Endothelial cell of umbilical vein (primary cell): ENCODE measurements at regions not wholly inside any gene's neighbourhood (a gene's known extent, or its start where the extent isn't known, plus 50 kb on each side); places are given as distances from the start of the nearest gene placed in this dataset.

ENCODE experiments used
- BruUV-seq: library from RNA; stranded (reverse); fragments of 400-500 nt; replicated peaks from 2 replicates; lab custom pipeline; 2021; lab: Mats Ljungman, UMichigan
- CTCF ChIA-PET: fragments of 300-600, 350-600 bp; sonication (Branson Sonifier 250); formaldehyde crosslinking; loops from one replicate; lab custom pipeline; 2021; ENCODE audit warnings: antibody characterized with exemption, inconsistent platforms; lab: Charles Lee
- POLR2A ChIA-PET: fragments of 300-600, 350-600 bp; sonication (Branson Sonifier 250); formaldehyde crosslinking; loops from one replicate; lab custom pipeline; 2021; ENCODE audit warnings: antibody characterized with exemption, inconsistent platforms; lab: Charles Lee
- DNase-seq: peaks from one replicate; pipeline ENCODE4 v3.0.0-alpha.2; 2011; ENCODE audit warnings: low read depth, low spot score
- FAIRE-seq: peaks from 2 replicates; lab custom pipeline; 2011; peaks lifted over from hg19 to GRCh38; lab: Jason Lieb, UNC
- H2AFZ ChIP-seq: 2 replicates; pipeline ENCODE4 v1.6.0; 2012; ENCODE audit warnings: low read depth, low read length, control low read depth, inconsistent platforms
- H3K27ac ChIP-seq: 2 replicates; pipeline ENCODE4 v1.5.1; 2011; ENCODE audit warnings: low read depth, mild to moderate bottlenecking, control low read depth, low read length, moderate library complexity; ENCODE audit not compliant: insufficient read depth
- H3K27me3 ChIP-seq, 2 experiments: 2 replicates each; pipeline versions ENCODE4 v1.6.0 to v1.6.1; 2011; ENCODE audit warnings: low read length in 2 of 2, mixed read lengths in 1 of 2; ENCODE audit not compliant: control insufficient read depth in 2 of 2, insufficient read depth in 2 of 2
- H3K36me3 ChIP-seq, 2 experiments: 2 replicates in 1 of 2; 3 replicates in 1 of 2; pipeline ENCODE4 v1.5.1; 2011; ENCODE audit warnings: low read length in 2 of 2, mild to moderate bottlenecking in 1 of 2, moderate library complexity in 1 of 2; ENCODE audit not compliant: control insufficient read depth in 2 of 2, insufficient read depth in 2 of 2; ENCODE audit errors: extremely low read depth in 1 of 2
- H3K4me1 ChIP-seq: 3 replicates; pipeline ENCODE4 v1.5.1; 2011; ENCODE audit warnings: mild to moderate bottlenecking, low read length; ENCODE audit not compliant: control insufficient read depth, insufficient read depth; ENCODE audit errors: extremely low read depth
- H3K4me2 ChIP-seq: 2 replicates; pipeline ENCODE4 v1.6.1; 2011; ENCODE audit warnings: low read length, control low read depth, mixed read lengths; ENCODE audit not compliant: insufficient read depth
- H3K4me3 ChIP-seq, 3 experiments: fragments of 200-600 bp in 1 of 3; sonication (generic), shearing (Covaris generic) in 1 of 3; replicated peaks in 1 of 3; 2 replicates each; pipeline ENCODE4 v1.5.1; 2011 to 2016; ENCODE audit warnings: control low read depth in 3 of 3, low read length in 3 of 3, mild to moderate bottlenecking in 2 of 3, inconsistent platforms in 1 of 3, low read depth in 1 of 3, moderate library complexity in 1 of 3; ENCODE audit not compliant: insufficient read depth in 1 of 3
- H3K79me2 ChIP-seq: 2 replicates; pipeline ENCODE4 v1.6.0; 2012; ENCODE audit warnings: low read length, inconsistent platforms; ENCODE audit not compliant: control insufficient read depth, insufficient read depth
- H3K9ac ChIP-seq: replicated peaks from 2 replicates; pipeline ENCODE3; 2011; ENCODE audit warnings: low read length, control low read depth; ENCODE audit not compliant: insufficient read depth; ENCODE audit errors: extremely low read depth
- H3K9me1 ChIP-seq: replicated peaks from 3 replicates; pipeline ENCODE4 v1.6.0; 2011; ENCODE audit warnings: mild to moderate bottlenecking, low read length; ENCODE audit not compliant: control insufficient read depth, insufficient read depth; ENCODE audit errors: extremely low read depth
- H3K9me3 ChIP-seq: replicated peaks from 2 replicates; pipeline ENCODE4 v1.5.1; 2012; ENCODE audit warnings: low read length, inconsistent platforms; ENCODE audit not compliant: control insufficient read depth, insufficient read depth
- H4K20me1 ChIP-seq: replicated peaks from 2 replicates; pipeline ENCODE3; 2011; ENCODE audit warnings: mild to moderate bottlenecking, low read length; ENCODE audit not compliant: control insufficient read depth, insufficient read depth; ENCODE audit errors: extremely low read depth
- CTCF ChIP-seq, 2 donors: IDR thresholded peaks; 1 replicate in 1 of 2; 2 replicates in 1 of 2; pipeline ENCODE4 v1.5.1; 2011; ENCODE audit warnings: low read length in 2 of 2, mild to moderate bottlenecking in 2 of 2, moderate library complexity in 2 of 2, control low read depth in 1 of 2, inconsistent platforms in 1 of 2, low read depth in 1 of 2; ENCODE audit not compliant: insufficient read depth in 1 of 2; ENCODE audit errors: extremely low read depth in 1 of 2
- EZH2 ChIP-seq: IDR thresholded peaks from 2 replicates; pipeline ENCODE4 v1.6.1; 2012; ENCODE audit warnings: borderline replicate concordance, low read depth, mild to moderate bottlenecking, moderate library complexity, low read length, inconsistent platforms; ENCODE audit not compliant: severe bottlenecking
- FOS ChIP-seq: IDR thresholded peaks from 2 replicates; pipeline ENCODE4 v1.6.1; 2011; ENCODE audit warnings: mild to moderate bottlenecking, low read length, moderate library complexity, borderline replicate concordance; ENCODE audit not compliant: insufficient read depth
- GATA2 ChIP-seq: IDR thresholded peaks from 2 replicates; pipeline ENCODE4 v1.7.0; 2011; ENCODE audit warnings: low read depth, mild to moderate bottlenecking, moderate library complexity, mixed read lengths, low read length; ENCODE audit not compliant: insufficient read length, insufficient read depth
- JUN ChIP-seq: IDR thresholded peaks from 2 replicates; pipeline ENCODE4 v1.6.1; 2011; ENCODE audit warnings: borderline replicate concordance, low read depth; ENCODE audit not compliant: insufficient read length, insufficient read depth
- MAX ChIP-seq: IDR thresholded peaks from 2 replicates; pipeline ENCODE4 v1.6.1; 2011; ENCODE audit not compliant: insufficient read depth, insufficient read length
- MYC ChIP-seq: IDR thresholded peaks from one replicate; pipeline ENCODE4 v1.6.1; 2011; ENCODE audit warnings: mild to moderate bottlenecking, low read depth, low read length
- POLR2A ChIP-seq: IDR thresholded peaks from 2 replicates; pipeline ENCODE4 v1.6.1; 2012; ENCODE audit warnings: low read depth, mild to moderate bottlenecking, control low read depth, low read length
- POLR2AphosphoS5 ChIP-seq: IDR thresholded peaks from 2 replicates; pipeline ENCODE4 v1.6.1; 2012; ENCODE audit warnings: low read depth, mild to moderate bottlenecking, control low read depth, low read length, moderate library complexity; ENCODE audit not compliant: insufficient read depth
- dilution Hi-C: fragments of 300-500 bp; cut with MboI; formaldehyde crosslinking; loops from one replicate; pipeline ENCODE4 v1.15.0; 2019; ENCODE audit warnings: low sequenced_read_pairs; ENCODE audit not compliant: extremely low pct_ligation_motif_present
- intact Hi-C: fragments of 100-400 bp; cut with micrococcal nuclease; formaldehyde crosslinking; loops from one replicate; pipeline ENCODE4 v1.10.0; 2022

DNA sequence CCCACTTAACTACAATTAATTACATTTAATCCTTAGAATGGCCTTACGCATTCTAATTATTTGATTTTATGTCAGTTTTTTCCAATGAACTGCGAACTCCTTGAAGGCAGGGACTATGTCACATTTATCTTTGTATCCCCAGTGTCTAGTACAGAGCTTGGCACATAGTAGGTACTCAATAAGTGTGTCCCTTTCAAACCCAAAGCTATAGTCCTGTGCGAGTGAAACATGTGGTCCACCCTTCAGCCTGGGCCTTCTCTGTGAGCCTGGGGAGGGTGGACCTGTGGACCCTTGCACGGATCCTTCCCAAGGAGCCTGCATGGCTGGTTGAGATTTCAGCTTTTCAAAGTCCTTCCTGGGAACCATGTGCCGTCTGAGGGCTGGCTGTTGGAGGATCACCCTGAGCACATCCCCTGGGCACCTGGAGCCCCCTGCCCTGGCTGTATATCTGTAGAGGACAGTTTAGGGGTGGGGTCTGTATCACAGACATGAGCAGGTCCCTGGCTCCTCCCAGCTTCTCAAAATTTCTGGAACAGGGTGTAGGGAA is 103.1 kb downstream of the IER5 start:
- Histone ChIP-seq H3K9me3 (no peaks in the 10 kb centered on the region), H3K4me1 (no peaks in the 10 kb centered on the region), H3K27ac (no peak overlapping the region), H3K79me2 (no peaks in the 10 kb centered on the region), H3K4me3 (no peak overlapping the region), H3K36me3 (no peaks in the 10 kb centered on the region), H3K27me3 (peaks cover 0 to 13% of the 10 kb centered on the region in 2 experiments), H3K9me1 (no peaks in the 10 kb centered on the region), H3K9ac (no peak overlapping the region), H2AFZ (no peak overlapping the region), H4K20me1 (no peaks in the 10 kb centered on the region), H3K4me2 (no peak overlapping the region)
- ChIA-PET POLR2A (no interaction called here), CTCF (interaction anchor here (0.9 to 14.0 kb wide), 8 partner anchors 11 to 951 kb away, joined by 3 to 297 read pairs (median 4); no protein-coding TSS in a partner anchor)
- DNase-seq (no peak), FAIRE-seq (no peak)
- TF ChIP-seq POLR2A: no peak
- no peak for TF ChIP-seq GATA2
- TF ChIP-seq JUN: no peak
- no peak for TF ChIP-seq MYC
- no peak for TF ChIP-seq POLR2AphosphoS5
- no peak for TF ChIP-seq MAX
- TF ChIP-seq FOS: no peak
- BruUV-seq: no TSS peak
- intact Hi-C loops (loop anchor here (2.0 to 10.0 kb wide), 2 partner anchors 133 to 745 kb away; no protein-coding TSS in a partner anchor), dilution Hi-C loops (no loop called here)

- Histone ChIP-seq H2AFZ (no peak overlapping the region), H3K9me1 (no peaks in the 10 kb centered on the region), H3K9ac (no peak overlapping the region), H3K27me3 (peaks cover 0 to 9% of the 10 kb centered on the region in 2 experiments), H3K9me3 (no peaks in the 10 kb centered on the region), H3K4me2 (no peak overlapping the region), H3K4me3 (no peak overlapping the region), H3K27ac (no peak overlapping the region), H3K79me2 (no peaks in the 10 kb centered on the region), H3K36me3 (no peaks in the 10 kb centered on the region), H3K4me1 (no peaks in the 10 kb centered on the region), H4K20me1 (no peaks in the 10 kb centered on the region)
- TF ChIP-seq MYC (no peak), MAX (no peak), CTCF (IDR thresholded peaks at IDR 0.05; ENCODE audit: extremely low read depth in 1 of 2, insufficient read depth in 1 of 2, low read depth in 1 of 2, low read length in 2 of 2) (no peak), JUN (no peak), POLR2A (no peak), EZH2 (no peak), FOS (no peak), GATA2 (no peak), POLR2AphosphoS5 (no peak)
- POLR2A ChIA-PET: no interaction called here
- no peak for DNase-seq
- CTCF ChIA-PET: interaction anchor here (0.7 to 14.0 kb wide), 7 partner anchors 10 to 242 kb away, joined by 3 to 297 read pairs (median 6); no protein-coding TSS in a partner anchor
- intact Hi-C loops: loop anchor here (10.0 kb wide), 1 partner anchor 132 kb away; no protein-coding TSS in a partner anchor
- FAIRE-seq: no peak
- BruUV-seq: no TSS peak
- dilution Hi-C loops: no loop called here
Observed at GRCh38 chr1:181192316-181192715, 103.8 kb downstream of the IER5 start.
